Thyroid gland (tissue), 4 donors: ENCODE measurements at regions not wholly inside any gene's neighbourhood (a gene's known extent, or its start where the extent isn't known, plus 50 kb on each side); places are given as distances from the start of the nearest gene placed in this dataset.

ENCODE experiments used
- POLR2A ChIP-seq, 2 donors: fragments of 450-650 bp; IDR thresholded peaks; one replicate each; pipeline ENCODE4 v1.6.1; 2017; ENCODE audit warnings: antibody characterized with exemption in 2 of 2, mild to moderate bottlenecking in 2 of 2, moderate library complexity in 1 of 2
- TF ChIP-seq, protein P1 (sequence below), 6 experiments: fragments of 200-600 bp in 3 of 6; fragments of 450-650 bp in 3 of 6; sonication (generic) in 3 of 6; IDR thresholded peaks; one replicate each; pipeline ENCODE4 v1.5.1; 2016 to 2019; ENCODE audit warnings: antibody characterized with exemption in 6 of 6, mild to moderate bottlenecking in 2 of 6, inconsistent platforms in 1 of 6, moderate library complexity in 1 of 6

DNA sequence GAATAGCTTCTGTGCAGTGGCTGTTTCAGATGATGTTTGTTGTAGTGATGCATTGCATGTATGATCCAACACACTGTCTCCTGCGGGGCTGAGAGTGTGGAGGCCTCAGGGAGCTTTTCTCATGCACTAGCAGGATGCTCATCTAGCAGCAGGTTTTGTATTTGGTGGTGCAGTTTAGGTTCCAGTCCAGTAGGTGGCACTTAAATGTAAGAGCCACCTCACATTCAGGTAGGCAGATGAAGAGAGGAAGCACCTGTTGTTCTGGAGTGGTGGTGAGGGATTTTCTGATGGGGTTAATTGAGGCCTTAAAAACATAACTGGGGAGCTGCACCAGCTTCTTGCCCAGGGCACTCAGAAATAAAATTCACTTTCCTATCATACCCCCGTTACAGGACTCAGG, 300.9 kb downstream of the SPIN4 start:
- TF ChIP-seq, protein P1, sequence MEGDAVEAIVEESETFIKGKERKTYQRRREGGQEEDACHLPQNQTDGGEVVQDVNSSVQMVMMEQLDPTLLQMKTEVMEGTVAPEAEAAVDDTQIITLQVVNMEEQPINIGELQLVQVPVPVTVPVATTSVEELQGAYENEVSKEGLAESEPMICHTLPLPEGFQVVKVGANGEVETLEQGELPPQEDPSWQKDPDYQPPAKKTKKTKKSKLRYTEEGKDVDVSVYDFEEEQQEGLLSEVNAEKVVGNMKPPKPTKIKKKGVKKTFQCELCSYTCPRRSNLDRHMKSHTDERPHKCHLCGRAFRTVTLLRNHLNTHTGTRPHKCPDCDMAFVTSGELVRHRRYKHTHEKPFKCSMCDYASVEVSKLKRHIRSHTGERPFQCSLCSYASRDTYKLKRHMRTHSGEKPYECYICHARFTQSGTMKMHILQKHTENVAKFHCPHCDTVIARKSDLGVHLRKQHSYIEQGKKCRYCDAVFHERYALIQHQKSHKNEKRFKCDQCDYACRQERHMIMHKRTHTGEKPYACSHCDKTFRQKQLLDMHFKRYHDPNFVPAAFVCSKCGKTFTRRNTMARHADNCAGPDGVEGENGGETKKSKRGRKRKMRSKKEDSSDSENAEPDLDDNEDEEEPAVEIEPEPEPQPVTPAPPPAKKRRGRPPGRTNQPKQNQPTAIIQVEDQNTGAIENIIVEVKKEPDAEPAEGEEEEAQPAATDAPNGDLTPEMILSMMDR (IDR thresholded peaks at IDR 0.05): no peak
- TF ChIP-seq POLR2A (IDR thresholded peaks at IDR 0.05): no peak
